ENCODE measurements at regions not wholly inside any gene's neighbourhood (a gene's known extent, or its start where the extent isn't known, plus 50 kb on each side); places are given as distances from the start of the nearest gene placed in this dataset.

GRCh38 chr9:89820337-89820736 is 215.5 kb downstream of the GADD45G start:
- no peak overlapping the region for H3K4me3 Mint-ChIP-seq
- no peaks in the 10 kb centered on the region for H3K9me3 Mint-ChIP-seq

GRCh38 chr9:89821081-89821480 is 216.3 kb downstream of the GADD45G start:
- Mint-ChIP-seq H3K27me3 (peaks cover 22 to 27% of the 10 kb centered on the region in 2 donors), H3K4me3 (no peak overlapping the region), H3K36me3 (ENCODE audit: insufficient read depth) (no peaks in the 10 kb centered on the region), H3K27ac (no peak overlapping the region), H3K9me3 (no peaks in the 10 kb centered on the region), H3K4me1 (ENCODE audit: low read depth in 2 of 2) (no peaks in the 10 kb centered on the region)
- ATAC-seq (replicated peaks) (no peak), DNase-seq (no peak)

More at GRCh38 chr9:89820337-89820736, 215.5 kb downstream of the GADD45G start:
- H3K27me3 Mint-ChIP-seq = peaks cover 15 to 22% of the 10 kb centered on the region in 2 donors
- no peak overlapping the region for H3K27ac Mint-ChIP-seq
- DNase-seq (no peak), ATAC-seq (replicated peaks) (no peak)
- H3K36me3 Mint-ChIP-seq (ENCODE audit: insufficient read depth) = no peaks in the 10 kb centered on the region
- H3K4me1 Mint-ChIP-seq (ENCODE audit: low read depth in 2 of 2) = no peaks in the 10 kb centered on the region

GRCh38 chr9:89822996-89823395 is 218.2 kb downstream of the GADD45G start:
- H3K4me3 Mint-ChIP-seq = no peak overlapping the region
- H3K36me3 Mint-ChIP-seq (ENCODE audit: insufficient read depth) = peaks cover 2% of the 10 kb centered on the region
- peaks cover 22% of the 10 kb centered on the region in 2 donors for H3K27me3 Mint-ChIP-seq
- DNase-seq (no peak), ATAC-seq (replicated peaks) (no peak)
- peaks cover 0 to 3% of the 10 kb centered on the region in 2 donors for H3K4me1 Mint-ChIP-seq (ENCODE audit: low read depth in 2 of 2)
- H3K9me3 Mint-ChIP-seq = no peaks in the 10 kb centered on the region
- H3K27ac Mint-ChIP-seq = no peak overlapping the region

GRCh38 chr9:89825669-89826068 is 220.9 kb downstream of the GADD45G start:
- ATAC-seq (replicated peaks) (no peak), DNase-seq (no peak)
- Mint-ChIP-seq H3K4me3 (no peak overlapping the region), H3K27me3 (peaks cover 25 to 46% of the 10 kb centered on the region in 2 donors), H3K9me3 (peaks cover 0 to 7% of the 10 kb centered on the region in 2 donors), H3K36me3 (ENCODE audit: insufficient read depth) (peaks cover 4% of the 10 kb centered on the region), H3K27ac (no peak overlapping the region), H3K4me1 (ENCODE audit: low read depth in 2 of 2) (peaks cover 0 to 6% of the 10 kb centered on the region in 2 donors)

DNA sequence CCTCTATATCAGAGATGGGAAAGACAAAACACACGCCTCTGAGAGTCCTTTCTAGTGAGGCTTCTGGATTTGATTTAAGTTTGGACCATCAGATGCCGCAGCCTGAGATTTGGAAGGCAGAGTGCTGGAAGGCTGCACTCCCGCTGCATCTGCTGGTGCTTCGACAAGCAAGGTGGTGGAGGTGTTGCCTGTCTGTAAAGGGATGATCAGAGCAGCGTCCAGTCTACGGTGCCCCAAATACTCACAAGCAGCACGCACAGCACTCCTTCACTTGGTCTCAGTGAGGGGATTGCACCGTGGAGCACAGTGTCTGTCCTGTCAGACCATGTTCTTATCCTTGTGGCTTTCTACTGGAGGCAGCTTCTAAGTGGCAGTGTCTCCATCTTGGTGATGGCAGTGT is 221.4 kb downstream of the GADD45G start:
- H3K27ac Mint-ChIP-seq = no peak overlapping the region
- no peak overlapping the region for H3K4me3 Mint-ChIP-seq
- no peak for DNase-seq
- H3K36me3 Mint-ChIP-seq (ENCODE audit: insufficient read depth) = peaks cover 4% of the 10 kb centered on the region
- peaks cover 25 to 46% of the 10 kb centered on the region in 2 donors for H3K27me3 Mint-ChIP-seq
- ATAC-seq (replicated peaks) = no peak
- peaks cover 0 to 7% of the 10 kb centered on the region in 2 donors for H3K9me3 Mint-ChIP-seq
- H3K4me1 Mint-ChIP-seq (ENCODE audit: low read depth in 2 of 2) = peaks cover 0 to 6% of the 10 kb centered on the region in 2 donors

GRCh38 chr9:89829346-89829745 is 224.5 kb downstream of the GADD45G start:
- Mint-ChIP-seq H3K36me3 (ENCODE audit: insufficient read depth) (peaks cover 4% of the 10 kb centered on the region), H3K4me1 (ENCODE audit: low read depth in 2 of 2) (peaks cover 0 to 6% of the 10 kb centered on the region in 2 donors), H3K27ac (no peak overlapping the region), H3K27me3 (peaks cover 31 to 50% of the 10 kb centered on the region in 2 donors), H3K4me3 (no peak overlapping the region), H3K9me3 (peaks cover 0 to 7% of the 10 kb centered on the region in 2 donors)
- no peak for DNase-seq
- no peak for ATAC-seq (replicated peaks)

- Mint-ChIP-seq H3K27ac (no peak overlapping the region), H3K4me1 (ENCODE audit: low read depth in 2 of 2) (no peaks in the 10 kb centered on the region), H3K4me3 (no peak overlapping the region), H3K36me3 (ENCODE audit: insufficient read depth) (peaks cover 4% of the 10 kb centered on the region), H3K9me3 (no peaks in the 10 kb centered on the region), H3K27me3 (peaks cover 20 to 32% of the 10 kb centered on the region in 2 donors)
- ATAC-seq (replicated peaks) = no peak
- no peak for DNase-seq
These were observed 230.9 kb downstream of the GADD45G start for GRCh38 chr9:89835666-89836065.

- H3K27ac Mint-ChIP-seq = no peak overlapping the region
- ATAC-seq (replicated peaks) (no peak), DNase-seq (no peak)
- peaks cover 25 to 46% of the 10 kb centered on the region in 2 donors for H3K27me3 Mint-ChIP-seq
- H3K4me3 Mint-ChIP-seq = no peak overlapping the region
- H3K9me3 Mint-ChIP-seq = no peaks in the 10 kb centered on the region
- no peaks in the 10 kb centered on the region for H3K4me1 Mint-ChIP-seq (ENCODE audit: low read depth in 2 of 2)
- peaks cover 7% of the 10 kb centered on the region for H3K36me3 Mint-ChIP-seq (ENCODE audit: insufficient read depth)
These were observed 232.5 kb downstream of the GADD45G start for GRCh38 chr9:89837162-89837933.

GRCh38 chr9:89837934-89838310 is 233.1 kb downstream of the GADD45G start:
- no peak overlapping the region for H3K4me3 Mint-ChIP-seq
- DNase-seq = no peak
- no peak overlapping the region for H3K27ac Mint-ChIP-seq
- H3K36me3 Mint-ChIP-seq (ENCODE audit: insufficient read depth) = peaks cover 7% of the 10 kb centered on the region
- no peaks in the 10 kb centered on the region for H3K4me1 Mint-ChIP-seq (ENCODE audit: low read depth in 2 of 2)
- peaks cover 31 to 52% of the 10 kb centered on the region in 2 donors for H3K27me3 Mint-ChIP-seq
- ATAC-seq (replicated peaks) = no peak
- no peaks in the 10 kb centered on the region for H3K9me3 Mint-ChIP-seq

GRCh38 chr9:89838621-89839020 is 233.8 kb downstream of the GADD45G start:
- H3K4me1 Mint-ChIP-seq (ENCODE audit: low read depth in 2 of 2) = no peaks in the 10 kb centered on the region
- no peak overlapping the region for H3K27ac Mint-ChIP-seq
- H3K27me3 Mint-ChIP-seq = peaks cover 26 to 59% of the 10 kb centered on the region in 2 donors
- no peak overlapping the region for H3K4me3 Mint-ChIP-seq
- DNase-seq = no peak
- H3K9me3 Mint-ChIP-seq = no peaks in the 10 kb centered on the region
- ATAC-seq (replicated peaks) = no peak
- H3K36me3 Mint-ChIP-seq (ENCODE audit: insufficient read depth) = peaks cover 7% of the 10 kb centered on the region

- Mint-ChIP-seq H3K27me3 (peaks cover 26 to 59% of the 10 kb centered on the region in 2 donors), H3K36me3 (ENCODE audit: insufficient read depth) (peaks cover 7% of the 10 kb centered on the region), H3K4me1 (ENCODE audit: low read depth in 2 of 2) (no peaks in the 10 kb centered on the region), H3K4me3 (no peak overlapping the region), H3K9me3 (no peaks in the 10 kb centered on the region), H3K27ac (no peak overlapping the region)
- DNase-seq (no peak), ATAC-seq (replicated peaks) (no peak)
These were observed 234.6 kb downstream of the GADD45G start for GRCh38 chr9:89839449-89839848.

- H3K4me1 Mint-ChIP-seq (ENCODE audit: low read depth in 2 of 2) = no peaks in the 10 kb centered on the region
- DNase-seq (no peak), ATAC-seq (replicated peaks) (no peak)
- H3K27ac Mint-ChIP-seq = no peak overlapping the region
- H3K27me3 Mint-ChIP-seq = peaks cover 25 to 54% of the 10 kb centered on the region in 2 donors
- H3K4me3 Mint-ChIP-seq = no peak overlapping the region
- peaks cover 7% of the 10 kb centered on the region for H3K36me3 Mint-ChIP-seq (ENCODE audit: insufficient read depth)
- H3K9me3 Mint-ChIP-seq = no peaks in the 10 kb centered on the region
These were observed 235.1 kb downstream of the GADD45G start for GRCh38 chr9:89839952-89840351.

DNA sequence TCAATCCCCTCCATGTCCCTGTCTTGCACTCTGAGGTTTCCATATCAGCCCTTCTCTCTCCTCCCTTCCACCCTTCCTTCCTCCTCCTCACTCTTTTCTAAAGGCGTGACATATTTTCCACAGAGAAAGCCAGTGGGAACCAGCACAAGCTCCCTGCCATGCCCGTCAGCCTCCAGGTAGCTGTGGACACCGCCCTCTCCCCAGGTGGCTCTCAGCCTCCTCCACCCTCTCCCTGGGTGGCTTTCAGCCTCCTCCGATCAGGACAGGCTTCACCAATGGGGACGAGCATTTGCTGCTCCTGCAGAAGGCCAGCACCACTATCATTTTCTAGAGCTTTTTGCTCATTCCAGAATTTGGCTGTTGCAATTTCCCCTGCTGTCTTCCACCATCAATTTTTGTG is 236.6 kb downstream of the GADD45G start:
- H3K27ac Mint-ChIP-seq = no peak overlapping the region
- H3K36me3 Mint-ChIP-seq (ENCODE audit: insufficient read depth) = peaks cover 4% of the 10 kb centered on the region
- peaks cover 18 to 54% of the 10 kb centered on the region in 2 donors for H3K27me3 Mint-ChIP-seq
- H3K4me1 Mint-ChIP-seq (ENCODE audit: low read depth in 2 of 2) = no peaks in the 10 kb centered on the region
- H3K9me3 Mint-ChIP-seq = no peaks in the 10 kb centered on the region
- no peak overlapping the region for H3K4me3 Mint-ChIP-seq
- ATAC-seq (replicated peaks) (no peak), DNase-seq (no peak)

DNA sequence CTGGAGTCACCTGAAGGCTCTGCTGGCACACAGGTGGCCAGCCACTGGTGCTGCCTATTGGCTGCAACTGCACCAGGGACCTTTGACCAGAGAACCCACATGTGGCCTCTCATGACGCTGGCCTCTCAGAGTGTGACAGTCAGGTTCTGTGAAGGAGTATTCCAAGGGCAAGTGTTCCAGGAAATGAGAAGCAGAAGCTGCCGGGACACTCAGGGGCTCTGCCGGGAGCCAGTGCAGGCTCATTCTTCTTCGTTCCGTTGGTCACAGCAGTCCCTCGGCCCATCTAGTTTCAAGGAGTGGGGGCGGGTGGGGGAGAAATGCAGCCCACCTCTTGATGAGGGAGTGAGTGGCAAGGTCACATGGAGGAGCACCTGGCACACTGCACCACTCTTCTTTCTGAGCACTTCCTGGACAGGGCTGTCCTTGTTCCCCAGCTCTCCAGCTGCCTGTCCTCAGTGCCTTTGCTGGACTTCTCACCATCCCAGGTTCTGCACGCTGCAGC is 237.5 kb downstream of the GADD45G start:
- DNase-seq (no peak), ATAC-seq (replicated peaks) (no peak)
- no peaks in the 10 kb centered on the region for H3K9me3 Mint-ChIP-seq
- H3K27ac Mint-ChIP-seq = no peak overlapping the region
- H3K27me3 Mint-ChIP-seq = peaks cover 11 to 49% of the 10 kb centered on the region in 2 donors
- no peak overlapping the region for H3K4me3 Mint-ChIP-seq
- peaks cover 2% of the 10 kb centered on the region for H3K36me3 Mint-ChIP-seq (ENCODE audit: insufficient read depth)
- H3K4me1 Mint-ChIP-seq (ENCODE audit: low read depth in 2 of 2) = no peaks in the 10 kb centered on the region
